HG02610 (cell line): ENCODE measurements at regions not wholly inside any gene's neighbourhood (a gene's known extent, or its start where the extent isn't known, plus 50 kb on each side); places are given as distances from the start of the nearest gene placed in this dataset.
"Not testable (repeated sequence)": the region's sequence is repeated elsewhere in the genome, so short reads cannot be mapped to it uniquely, and the experiment has no call there.

ENCODE experiments used
- ATAC-seq: cut with Tn5 transposase; IDR thresholded peaks from one replicate; pipeline ENCODE4 v1.9.1; 2021; ENCODE audit warnings: mild to moderate bottlenecking, moderate library complexity; ENCODE audit not compliant: unreplicated experiment

DNA sequence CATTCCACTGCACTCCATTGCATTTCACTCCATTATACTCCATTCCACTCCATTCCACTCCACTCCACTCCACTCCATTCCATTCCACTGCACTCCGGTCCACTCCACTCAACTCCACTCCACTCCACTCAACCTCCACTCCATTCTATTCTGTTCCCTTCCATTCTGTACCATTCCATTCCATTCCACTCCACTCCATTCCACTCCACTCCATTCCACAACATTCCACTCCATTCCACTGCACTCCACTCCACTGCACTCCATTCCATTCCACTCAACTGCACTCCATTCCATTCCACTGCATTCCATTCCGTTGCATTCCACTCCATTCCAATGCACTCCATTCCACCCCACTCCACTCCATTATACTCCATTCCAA is 2565.3 kb upstream of the TPTE start:
- not testable (repeated sequence) for ATAC-seq

DNA sequence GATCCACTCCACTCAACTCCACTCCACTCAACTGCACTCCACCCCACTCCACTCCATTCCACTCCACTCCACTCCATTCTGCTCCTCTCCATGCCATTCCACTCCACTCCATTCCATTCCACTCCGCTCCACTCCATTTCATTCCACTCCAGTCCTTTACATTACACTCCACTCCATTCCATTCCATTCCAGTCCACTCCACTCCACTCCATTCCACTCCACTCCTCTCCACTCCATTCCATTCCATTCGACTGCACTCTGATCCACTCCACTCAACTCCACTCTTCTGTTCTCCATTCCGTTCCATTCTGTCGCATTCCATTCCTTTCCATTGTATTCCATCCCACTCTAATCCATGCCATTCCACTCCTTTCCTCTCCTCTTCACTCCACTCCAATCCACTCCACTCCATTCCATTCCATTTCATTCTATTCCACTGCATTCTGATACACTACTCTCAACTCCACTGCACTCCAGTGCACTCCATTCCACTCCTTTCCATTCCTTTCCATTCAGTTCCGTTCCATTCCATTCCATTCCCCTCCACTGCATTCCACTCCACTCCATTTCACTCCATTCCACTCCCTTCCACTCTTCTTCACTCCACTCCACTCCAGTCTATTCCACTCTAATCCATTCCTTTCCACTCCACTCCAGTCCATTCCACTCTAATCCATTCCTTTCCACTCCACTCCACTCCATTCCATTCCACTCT is 2564.2 kb upstream of the TPTE start:
- ATAC-seq, result not testable (repeated sequence)

DNA sequence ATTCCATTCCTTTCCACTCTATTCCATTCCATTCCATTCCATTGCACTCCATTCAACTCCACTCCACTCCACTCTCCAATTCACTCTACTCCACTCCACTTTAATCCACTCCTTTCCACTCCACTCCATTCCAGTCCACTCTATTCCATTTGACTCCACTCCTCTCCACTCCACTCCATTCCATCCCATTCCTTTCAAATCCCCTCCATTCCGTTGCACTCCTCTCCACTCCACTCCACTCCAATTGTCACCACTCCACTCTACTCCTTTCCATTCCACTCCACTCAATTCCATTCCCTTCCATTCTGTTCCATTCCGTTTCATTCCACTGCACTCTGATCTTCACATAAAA is 2563.7 kb upstream of the TPTE start:
- no peak for ATAC-seq
